HL-60 (cell line): ENCODE measurements at regions not wholly inside any gene's neighbourhood (a gene's known extent, or its start where the extent isn't known, plus 50 kb on each side); places are given as distances from the start of the nearest gene placed in this dataset.

Experiments
- GABPA ChIP-seq: IDR thresholded peaks from 2 replicates; pipeline ENCODE4 v1.6.1; 2012; ENCODE audit warnings: low read depth
- POLR2AphosphoS5 ChIP-seq: IDR thresholded peaks from 2 replicates; pipeline ENCODE4 v1.6.1; 2012; ENCODE audit warnings: low read depth
- SPI1 ChIP-seq: IDR thresholded peaks from 2 replicates; pipeline ENCODE4 v1.6.1; 2012; ENCODE audit warnings: low read depth, mild to moderate bottlenecking, borderline replicate concordance
- TF ChIP-seq, protein P1 (sequence below): IDR thresholded peaks from one replicate; pipeline ENCODE4 v1.5.1; 2011; ENCODE audit warnings: low read length, control low read depth, inconsistent platforms; ENCODE audit not compliant: insufficient read depth
- TF ChIP-seq, protein P2 (sequence below): IDR thresholded peaks from 2 replicates; pipeline ENCODE4 v1.6.1; 2012; ENCODE audit warnings: low read depth; ENCODE audit not compliant: insufficient replicate concordance

DNA sequence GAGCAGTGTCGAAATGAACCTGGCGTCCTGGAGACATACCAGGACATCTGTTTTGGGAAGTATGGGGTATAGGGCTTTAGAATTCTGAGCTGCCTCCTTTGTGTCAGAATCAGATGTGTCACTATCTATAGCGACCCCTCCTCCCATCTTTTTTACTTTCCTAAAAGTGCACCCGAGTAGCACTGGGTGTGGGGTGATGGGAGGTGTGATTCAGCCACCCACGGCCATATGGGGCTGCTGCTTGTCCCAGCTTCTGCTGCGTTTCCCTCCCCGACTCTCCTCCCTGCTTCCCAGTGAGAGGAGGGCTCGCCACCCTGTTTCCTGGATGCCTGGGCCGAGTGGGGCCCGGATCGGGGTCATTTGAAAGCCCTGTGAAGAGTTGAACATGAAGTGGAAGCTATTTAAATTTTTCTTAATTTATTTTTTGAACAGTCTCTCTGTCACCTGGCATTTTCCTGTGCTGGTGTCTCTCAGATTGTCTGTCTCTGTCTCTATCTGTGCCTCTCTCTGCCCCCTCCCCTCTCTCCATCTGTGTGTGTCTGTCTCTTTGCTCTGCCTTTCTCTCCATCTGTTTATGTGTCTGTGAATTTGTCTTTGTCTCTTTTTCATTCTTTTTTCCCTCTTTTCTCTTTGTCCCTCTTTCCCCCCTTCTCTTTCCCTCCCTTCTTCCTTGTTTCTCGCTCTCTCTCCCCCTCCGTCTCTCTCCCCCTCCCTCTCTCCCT, 638.8 kb upstream of the EEF2KMT start:
- TF ChIP-seq, protein P1, sequence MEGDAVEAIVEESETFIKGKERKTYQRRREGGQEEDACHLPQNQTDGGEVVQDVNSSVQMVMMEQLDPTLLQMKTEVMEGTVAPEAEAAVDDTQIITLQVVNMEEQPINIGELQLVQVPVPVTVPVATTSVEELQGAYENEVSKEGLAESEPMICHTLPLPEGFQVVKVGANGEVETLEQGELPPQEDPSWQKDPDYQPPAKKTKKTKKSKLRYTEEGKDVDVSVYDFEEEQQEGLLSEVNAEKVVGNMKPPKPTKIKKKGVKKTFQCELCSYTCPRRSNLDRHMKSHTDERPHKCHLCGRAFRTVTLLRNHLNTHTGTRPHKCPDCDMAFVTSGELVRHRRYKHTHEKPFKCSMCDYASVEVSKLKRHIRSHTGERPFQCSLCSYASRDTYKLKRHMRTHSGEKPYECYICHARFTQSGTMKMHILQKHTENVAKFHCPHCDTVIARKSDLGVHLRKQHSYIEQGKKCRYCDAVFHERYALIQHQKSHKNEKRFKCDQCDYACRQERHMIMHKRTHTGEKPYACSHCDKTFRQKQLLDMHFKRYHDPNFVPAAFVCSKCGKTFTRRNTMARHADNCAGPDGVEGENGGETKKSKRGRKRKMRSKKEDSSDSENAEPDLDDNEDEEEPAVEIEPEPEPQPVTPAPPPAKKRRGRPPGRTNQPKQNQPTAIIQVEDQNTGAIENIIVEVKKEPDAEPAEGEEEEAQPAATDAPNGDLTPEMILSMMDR = no peak
- no peak for TF ChIP-seq GABPA
- no peak for TF ChIP-seq POLR2AphosphoS5
- TF ChIP-seq, protein P2, sequence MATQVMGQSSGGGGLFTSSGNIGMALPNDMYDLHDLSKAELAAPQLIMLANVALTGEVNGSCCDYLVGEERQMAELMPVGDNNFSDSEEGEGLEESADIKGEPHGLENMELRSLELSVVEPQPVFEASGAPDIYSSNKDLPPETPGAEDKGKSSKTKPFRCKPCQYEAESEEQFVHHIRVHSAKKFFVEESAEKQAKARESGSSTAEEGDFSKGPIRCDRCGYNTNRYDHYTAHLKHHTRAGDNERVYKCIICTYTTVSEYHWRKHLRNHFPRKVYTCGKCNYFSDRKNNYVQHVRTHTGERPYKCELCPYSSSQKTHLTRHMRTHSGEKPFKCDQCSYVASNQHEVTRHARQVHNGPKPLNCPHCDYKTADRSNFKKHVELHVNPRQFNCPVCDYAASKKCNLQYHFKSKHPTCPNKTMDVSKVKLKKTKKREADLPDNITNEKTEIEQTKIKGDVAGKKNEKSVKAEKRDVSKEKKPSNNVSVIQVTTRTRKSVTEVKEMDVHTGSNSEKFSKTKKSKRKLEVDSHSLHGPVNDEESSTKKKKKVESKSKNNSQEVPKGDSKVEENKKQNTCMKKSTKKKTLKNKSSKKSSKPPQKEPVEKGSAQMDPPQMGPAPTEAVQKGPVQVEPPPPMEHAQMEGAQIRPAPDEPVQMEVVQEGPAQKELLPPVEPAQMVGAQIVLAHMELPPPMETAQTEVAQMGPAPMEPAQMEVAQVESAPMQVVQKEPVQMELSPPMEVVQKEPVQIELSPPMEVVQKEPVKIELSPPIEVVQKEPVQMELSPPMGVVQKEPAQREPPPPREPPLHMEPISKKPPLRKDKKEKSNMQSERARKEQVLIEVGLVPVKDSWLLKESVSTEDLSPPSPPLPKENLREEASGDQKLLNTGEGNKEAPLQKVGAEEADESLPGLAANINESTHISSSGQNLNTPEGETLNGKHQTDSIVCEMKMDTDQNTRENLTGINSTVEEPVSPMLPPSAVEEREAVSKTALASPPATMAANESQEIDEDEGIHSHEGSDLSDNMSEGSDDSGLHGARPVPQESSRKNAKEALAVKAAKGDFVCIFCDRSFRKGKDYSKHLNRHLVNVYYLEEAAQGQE = no peak
- TF ChIP-seq SPI1 = no peak
